Activated CD8-positive, alpha-beta memory T cell treated with anti-CD3 and anti-CD28 coated beads, Interleukin-2, amount 50 U/mL, for 48 hours (primary cell): ENCODE measurements at regions not wholly inside any gene's neighbourhood (a gene's known extent, or its start where the extent isn't known, plus 50 kb on each side); places are given as distances from the start of the nearest gene placed in this dataset.
A peak's percentile ranks its signal among the peaks of the same experiment; 100 is the strongest.

ENCODE experiments used
- DNase-seq: peaks from one replicate; pipeline ENCODE4 v3.0.0-alpha.2; 2020

DNA sequence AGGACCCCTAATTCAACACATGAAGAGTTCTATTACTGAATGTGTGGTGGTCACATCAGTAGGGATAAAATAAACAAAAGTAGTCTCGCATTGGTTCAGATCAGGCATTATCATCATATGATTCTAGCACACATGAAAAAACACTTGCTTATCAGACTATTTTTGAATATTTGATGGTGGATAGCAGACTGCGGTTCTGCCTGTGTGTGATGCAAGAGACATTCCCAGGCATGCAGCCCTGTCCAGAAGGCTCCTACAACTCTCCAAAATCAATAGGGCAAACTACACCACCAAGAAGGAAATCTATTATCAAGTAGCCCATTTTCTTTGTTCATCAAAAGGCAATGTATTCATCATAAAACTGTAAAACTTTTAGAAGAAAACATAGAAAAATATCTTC lies 304.7 kb downstream of the DUSP10 start:
- no peak for DNase-seq

DNA sequence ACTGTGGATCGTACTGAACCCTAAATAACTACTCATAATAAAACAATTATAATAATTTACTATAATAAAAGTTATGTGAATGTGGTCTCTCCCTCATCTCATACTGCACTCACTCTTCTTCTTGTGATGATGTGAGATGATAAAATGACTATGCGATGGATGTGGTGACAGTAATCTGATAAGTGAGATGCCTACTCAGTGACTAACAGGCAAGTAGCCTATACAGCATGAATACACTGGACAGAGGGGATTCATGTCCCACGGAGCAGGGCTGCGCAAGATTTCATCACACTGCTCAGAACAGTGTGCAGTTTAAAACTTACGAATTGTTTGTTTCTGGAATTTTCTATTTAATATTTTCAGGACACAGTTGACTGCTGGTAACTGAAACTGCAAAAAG lies 304.0 kb downstream of the DUSP10 start:
- DNase-seq: no peak

DNA sequence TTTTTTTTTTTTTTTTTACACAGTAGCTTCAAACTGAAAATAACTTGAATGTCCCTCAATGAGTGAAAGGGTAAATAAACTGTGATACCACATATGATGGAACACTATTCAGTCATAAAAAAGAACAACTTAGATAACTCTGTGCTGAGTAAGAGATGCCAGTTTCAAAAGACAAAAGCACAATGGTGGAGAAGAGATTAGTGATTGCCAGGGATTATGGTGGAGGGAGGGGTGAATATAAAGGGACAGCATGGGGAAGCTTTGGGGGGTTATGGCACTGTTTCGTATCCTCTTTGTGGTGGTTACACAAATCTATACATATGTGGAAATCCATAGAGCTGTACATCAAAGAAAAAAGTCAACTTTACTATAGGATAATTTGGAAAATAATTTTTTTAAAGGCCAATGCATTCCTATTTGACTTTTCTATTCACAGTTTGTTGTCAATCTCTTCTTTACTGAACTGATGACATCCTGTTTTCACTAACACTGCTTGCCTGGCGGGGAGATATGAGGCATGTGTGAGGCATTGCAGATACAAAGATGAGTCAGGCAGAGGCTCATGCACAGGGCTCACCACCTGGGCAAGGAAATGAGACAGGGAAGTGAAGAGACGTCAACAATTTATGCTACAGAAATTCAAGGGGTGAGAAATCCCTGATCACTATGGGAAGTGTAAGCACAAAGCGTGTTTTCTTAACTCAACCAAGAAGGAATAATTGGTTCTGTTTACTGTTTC lies 302.7 kb downstream of the DUSP10 start:
- peak; percentile 67 for DNase-seq

DNA sequence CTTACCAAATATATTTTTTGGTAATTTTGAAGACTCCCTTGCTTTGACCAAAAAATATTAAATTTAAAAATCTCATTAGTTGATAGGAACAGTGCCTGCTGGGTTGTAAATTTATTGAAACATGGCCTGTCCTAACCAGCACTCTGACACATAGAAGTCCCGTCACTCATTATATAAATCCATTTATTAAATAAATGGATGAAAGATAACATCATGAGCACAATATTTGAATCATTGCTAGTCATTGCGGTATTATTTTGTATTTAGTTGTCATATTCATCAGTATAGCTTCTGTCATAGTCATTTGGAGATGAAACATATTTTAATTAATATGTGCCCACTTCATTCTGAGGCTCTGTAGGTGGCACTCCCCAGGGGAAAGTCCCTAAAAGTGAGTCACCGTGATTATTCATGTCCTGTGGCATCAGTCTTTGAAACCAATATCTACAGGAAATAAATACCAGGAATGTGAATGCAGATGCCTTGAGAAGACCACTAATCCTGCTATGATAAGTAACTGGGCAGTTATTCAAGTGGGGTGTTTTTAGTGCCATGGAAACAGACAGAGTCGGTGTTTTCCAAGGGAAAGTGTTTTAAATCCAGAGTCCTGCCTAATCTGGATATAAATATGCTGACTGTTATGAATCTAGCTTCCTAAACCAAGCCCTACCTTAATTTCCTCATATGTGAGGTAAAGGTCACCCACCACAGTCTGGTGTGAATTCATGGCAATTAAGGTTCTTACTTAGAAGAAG lies 302.0 kb downstream of the DUSP10 start:
- no peak for DNase-seq

DNA sequence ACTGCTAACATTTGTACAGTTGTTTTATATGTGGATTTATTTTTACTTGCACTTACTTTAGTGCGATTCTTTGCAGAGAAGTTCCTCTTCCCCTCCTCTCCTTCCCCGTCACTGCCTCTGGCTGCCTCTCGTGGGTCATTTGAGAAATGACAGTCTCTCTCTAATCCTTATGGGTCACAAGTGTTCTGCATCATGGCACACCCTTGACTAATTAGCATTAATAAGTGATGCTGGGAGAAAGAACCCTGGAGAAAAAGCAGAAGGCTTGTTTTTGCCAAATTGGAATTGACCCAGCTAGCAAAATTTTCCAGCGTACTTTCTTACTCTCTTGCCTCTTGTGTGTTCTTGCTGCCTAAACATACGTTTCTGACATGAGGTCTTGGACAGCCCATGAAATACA lies 301.2 kb downstream of the DUSP10 start:
- no peak for DNase-seq

DNA sequence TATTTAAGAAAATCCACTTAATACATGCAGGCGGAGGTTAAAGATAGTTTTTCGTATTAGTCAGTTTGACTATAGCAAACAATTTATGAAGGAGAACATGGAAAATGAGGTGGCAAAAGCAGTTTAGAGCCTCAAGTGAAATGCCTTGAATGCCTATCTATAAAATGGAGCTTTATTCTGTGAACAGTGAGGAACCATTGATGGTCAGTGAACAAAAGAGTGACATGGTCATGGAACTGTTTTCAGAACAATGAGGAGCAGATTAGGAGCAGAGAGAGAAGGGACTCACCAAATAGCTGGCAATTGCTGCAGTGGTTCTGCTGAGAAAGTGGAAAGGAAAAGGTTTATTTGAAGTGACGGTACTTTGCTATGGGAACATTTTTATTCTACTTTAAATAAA lies 299.8 kb downstream of the DUSP10 start:
- no peak for DNase-seq

DNA sequence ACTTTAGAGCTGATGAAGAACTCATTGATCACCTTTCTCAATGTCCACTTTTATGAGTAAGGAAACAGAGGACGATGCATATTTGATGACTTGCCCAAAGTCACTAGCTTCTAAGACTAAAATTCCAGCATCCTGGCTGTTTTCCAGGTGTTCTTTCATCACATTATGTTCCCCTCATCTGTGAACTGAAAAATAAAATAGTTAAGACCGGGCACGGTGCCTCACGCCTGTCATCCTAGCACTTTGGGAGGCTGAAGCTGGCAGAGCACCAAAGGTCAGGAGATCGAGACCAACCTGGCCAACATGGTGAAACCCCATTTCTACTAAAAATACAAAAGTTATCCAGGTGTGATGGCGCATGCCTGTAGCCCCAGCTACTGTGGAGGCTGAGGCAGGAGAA lies 297.5 kb downstream of the DUSP10 start:
- no peak for DNase-seq

DNA sequence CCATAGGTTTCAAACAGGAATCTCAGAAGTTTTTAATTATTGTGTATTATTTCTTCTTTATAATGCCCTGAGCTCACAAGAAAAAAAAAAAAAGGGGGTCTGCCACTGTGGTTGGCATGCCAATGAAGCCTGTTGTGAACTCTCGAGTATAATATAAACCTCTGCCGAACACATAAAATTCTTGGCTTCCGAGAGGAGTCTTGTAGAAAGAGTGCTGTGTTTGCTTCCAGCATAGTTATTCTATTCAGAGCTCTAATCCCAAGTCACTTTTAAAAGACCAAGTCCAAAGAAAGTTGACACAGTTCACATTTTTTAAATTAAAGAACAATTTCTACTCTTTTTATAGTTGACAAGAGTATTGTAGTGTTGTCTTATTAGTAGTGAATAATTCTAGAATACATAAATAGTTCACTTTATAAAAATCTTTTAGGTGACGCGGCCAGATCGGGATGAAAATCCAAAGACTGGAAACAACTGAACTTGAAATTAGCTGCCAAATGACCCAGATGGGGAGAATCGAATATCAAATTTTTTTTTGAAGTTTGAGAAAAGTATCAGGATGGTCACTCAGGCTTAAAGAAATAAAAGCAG lies 293.2 kb downstream of the DUSP10 start:
- no peak for DNase-seq

DNA sequence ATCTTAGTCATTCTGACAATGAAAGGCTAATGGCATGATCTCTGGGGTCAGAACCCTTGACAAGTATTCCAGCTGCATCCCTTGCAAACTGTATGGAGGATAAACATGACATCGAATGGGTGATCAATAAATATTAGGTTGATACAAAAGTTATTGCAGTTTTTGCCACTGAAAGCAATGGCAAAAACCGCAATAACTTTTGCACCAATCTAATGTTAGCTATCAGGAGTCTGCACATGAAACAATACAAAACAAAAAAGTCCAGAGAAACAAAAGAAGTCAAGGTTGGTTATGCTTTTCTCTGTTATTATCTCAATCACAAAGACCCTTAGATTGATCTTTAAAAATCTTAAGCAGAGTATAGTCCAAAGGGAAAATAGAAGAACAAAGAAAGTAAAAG lies 292.7 kb downstream of the DUSP10 start:
- no peak for DNase-seq

DNA sequence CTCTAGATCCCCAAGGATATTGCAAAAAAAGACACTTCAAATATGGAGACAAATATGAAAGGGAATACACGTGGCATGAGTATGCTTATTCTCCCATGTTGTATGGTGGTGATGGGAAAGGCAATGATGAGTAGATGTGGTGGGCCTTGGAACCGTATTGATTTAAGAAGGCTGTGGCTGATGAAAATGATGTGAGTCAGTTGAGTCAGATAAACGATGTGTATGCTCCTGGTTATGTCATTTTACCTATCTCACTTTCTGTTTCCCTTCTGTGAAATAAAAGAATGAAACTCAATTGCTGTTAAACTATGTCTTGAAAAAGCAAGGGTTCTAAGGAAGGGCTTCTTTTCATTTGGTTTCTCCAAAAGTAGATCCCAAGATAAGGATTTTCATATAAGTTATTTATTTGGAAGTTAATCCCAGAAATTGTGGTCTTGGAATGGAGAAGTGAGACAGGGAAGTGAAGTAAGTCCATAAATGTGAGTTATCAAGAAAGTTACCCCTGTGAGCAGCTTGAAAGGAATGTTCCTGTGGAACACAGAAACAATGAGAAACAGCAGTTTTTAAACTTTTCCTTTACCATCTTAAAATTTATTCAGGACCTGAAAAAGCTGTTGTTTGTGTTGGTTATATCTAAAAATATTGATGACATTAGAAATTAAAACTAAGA lies 292.0 kb downstream of the DUSP10 start:
- no peak for DNase-seq

DNA sequence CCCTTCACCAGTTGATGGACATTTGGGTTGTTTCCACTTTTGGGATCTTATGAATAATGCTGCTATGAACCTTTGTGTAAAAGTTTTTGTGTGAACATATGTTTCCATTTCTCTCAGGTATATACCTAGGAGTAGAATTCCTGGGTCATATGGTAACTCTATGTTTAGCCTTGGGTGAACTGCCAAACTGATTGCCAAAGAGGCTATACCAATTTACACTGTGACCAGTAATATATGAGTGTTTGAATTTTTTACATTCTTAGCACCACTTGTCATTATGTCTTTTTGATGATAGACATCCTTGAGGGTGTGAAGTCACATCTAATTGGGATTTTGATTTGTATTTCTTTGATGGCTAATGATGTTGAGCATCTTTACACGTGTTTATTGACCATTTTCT lies 290.1 kb downstream of the DUSP10 start:
- DNase-seq: no peak

DNA sequence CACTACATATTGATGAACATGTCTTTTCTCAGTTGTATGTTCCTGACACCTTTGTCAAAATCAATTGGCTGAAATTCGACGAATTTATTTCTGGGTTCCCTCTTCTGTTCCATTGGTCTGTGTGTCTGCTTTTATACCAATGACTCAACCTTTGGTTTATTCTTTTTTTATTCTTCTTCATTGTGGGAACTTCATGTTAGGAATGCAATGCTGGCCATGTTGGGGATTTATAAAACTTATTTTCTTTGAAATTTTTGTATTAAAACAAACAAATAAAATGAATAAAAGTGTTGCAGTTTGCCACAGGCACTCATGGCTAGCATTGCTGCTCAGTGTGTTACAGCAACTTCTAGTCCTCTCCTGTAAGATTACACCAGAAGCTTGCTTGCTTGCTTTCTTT lies 287.8 kb downstream of the DUSP10 start:
- no peak for DNase-seq

DNA sequence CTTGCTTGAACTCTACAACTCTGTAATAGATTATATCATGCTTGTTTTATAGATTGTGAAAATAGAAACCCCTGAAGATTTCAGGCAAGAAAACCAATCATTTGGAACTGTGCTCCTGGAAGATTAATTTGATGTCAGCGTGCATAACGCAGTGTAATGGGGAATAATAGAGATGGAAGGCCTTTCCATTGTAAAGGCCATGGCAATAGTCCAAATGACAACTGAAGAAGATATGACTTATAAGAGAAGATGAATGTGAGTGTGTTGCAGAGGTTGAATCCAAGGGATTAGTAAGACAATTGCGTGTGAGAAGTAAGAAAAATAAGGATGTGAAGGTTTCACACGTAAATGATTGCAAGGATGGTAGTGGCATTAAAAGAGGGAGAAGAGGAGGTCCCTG lies 285.0 kb downstream of the DUSP10 start:
- no peak for DNase-seq

DNA sequence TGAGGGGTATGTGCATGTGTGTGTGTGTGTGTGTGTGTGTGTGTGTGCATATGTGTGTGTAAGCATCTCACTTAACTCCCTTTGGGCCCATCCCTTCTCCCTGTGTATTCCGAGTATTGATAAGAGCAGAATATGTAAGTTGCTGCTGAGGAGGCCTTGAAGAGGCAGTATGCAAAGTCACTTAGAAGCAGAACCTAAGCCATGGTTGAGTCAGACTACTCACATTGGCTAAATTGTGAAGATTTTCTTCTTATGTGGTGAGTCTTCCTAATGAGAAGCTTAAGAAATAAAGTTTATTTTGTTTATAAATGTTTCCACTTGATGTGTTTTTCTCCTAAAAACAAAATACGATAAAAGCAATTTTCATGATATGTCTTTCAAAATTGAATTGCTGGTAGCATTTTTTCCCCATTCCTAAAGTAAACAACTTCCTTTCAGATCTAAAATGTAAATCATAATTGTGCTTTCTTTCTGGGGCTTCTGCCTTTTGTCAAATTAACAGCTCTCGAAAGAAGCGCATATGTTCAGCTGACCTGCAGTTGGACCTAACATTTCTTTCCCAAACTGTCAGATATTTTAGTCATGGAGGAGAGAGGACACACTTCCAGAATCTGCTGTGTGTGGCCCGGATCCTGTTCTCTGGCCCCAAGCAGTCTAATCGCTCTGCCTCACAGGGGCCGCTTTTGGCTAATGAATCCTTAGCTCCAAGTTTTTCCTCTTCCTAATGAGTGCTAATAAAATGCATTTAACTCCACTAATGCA lies 284.0 kb downstream of the DUSP10 start:
- no peak for DNase-seq

DNA sequence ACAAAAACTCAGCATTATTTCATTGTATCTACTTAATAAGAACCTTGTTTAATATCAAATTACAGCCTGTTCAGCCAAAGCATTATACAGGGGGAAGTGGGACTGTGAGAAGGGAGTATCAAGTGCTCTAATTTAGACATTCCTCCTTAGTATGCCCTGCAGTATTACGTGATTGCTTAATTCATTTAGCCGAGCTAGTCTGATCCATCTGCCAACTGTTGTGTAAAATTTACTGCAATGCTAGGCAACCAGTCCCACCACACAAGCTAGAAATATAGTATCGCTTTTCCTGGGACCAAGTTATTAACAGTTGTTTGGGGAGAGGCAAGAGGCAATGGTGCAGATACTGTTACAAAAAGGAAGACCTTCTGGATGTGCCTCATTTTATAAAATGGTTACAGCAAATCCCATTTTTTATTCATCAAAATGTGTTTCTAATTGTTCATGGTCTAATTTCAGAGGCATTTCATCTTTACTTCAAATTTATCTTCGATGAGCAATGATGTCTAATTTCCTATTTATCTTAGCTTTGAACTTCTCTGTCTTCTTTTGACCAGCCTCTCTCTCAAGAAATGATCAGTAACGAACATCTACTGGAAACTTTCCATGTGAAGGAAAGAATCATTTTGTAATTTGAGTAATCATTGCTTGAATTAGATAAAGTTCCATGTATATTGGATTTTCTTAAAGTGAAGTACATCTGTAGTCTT lies 283.3 kb downstream of the DUSP10 start:
- no peak for DNase-seq

DNA sequence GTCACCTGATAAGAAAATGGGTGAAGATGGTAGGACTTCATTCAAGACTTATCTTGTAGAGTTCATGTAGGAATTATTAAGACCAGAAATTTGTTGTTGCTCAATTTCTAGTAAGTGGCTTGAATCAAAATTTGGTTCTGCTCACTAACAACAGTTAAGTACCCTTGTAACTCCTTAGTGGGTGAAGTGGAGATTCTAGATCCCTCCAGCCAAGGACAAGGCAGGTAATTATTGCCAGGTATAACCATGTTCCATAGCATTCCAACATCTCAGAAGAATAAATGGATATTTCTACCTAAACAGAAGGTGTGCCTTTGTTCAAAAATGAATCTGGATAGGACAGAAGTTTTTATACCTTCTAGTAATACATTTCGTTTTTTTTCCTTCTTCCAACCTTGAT lies 282.3 kb downstream of the DUSP10 start:
- DNase-seq: no peak

DNA sequence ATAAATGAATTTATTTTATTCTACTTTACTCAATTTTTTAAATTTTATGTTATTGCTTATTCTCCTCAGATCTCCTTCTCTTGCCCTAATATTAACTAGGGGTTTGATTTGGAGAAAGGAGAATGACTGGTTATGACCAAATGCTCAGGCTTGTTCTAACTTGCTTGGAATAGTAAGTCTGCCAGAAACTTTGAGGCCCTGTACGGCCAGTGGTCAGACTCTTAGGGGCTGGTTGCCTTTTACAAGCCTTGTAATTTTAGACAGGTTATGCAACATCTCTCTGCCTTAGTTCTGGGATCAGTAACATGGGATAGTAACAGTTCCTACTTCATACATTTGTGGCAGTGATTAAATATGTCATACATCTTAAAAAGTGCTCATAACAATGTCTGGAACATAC lies 279.5 kb downstream of the DUSP10 start:
- DNase-seq: no peak

DNA sequence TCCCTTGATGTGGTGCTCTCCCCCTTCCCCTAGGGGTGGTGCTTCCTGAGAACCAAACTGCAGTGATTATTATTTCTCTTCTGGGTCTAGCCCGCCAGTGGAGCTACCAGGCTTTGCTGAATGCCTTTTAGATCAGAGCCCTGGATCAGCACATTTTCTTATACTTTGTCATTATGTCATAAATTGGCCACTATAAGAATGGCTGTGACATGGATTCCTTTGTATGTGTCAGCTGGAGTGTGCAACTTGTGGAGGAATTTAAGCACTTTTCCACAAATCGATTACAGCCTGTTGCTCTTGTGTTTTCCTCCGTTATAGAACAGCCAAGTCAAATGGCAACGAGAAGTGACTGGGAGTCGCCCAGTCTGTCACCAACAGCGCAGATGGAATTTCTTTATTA lies 273.3 kb downstream of the DUSP10 start:
- no peak for DNase-seq

DNA sequence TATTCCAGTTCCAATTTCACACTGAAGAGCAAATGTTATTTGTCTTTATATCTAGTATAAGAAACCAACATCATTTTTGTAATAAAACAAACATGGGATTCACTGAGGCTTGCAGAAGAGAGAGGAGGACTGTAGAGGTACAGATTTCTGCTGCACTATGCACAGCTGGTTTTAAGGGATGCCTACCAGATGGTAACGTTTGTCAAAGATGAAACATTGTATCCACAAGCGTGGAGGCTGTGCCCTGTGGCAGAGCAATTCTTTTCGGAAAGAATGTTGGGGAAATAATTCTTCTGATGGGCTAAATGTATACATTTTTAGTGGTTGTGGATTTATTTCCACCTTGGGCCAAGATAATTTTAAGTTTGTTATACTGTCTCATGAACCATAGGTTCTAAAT lies 272.4 kb downstream of the DUSP10 start:
- no peak for DNase-seq

DNA sequence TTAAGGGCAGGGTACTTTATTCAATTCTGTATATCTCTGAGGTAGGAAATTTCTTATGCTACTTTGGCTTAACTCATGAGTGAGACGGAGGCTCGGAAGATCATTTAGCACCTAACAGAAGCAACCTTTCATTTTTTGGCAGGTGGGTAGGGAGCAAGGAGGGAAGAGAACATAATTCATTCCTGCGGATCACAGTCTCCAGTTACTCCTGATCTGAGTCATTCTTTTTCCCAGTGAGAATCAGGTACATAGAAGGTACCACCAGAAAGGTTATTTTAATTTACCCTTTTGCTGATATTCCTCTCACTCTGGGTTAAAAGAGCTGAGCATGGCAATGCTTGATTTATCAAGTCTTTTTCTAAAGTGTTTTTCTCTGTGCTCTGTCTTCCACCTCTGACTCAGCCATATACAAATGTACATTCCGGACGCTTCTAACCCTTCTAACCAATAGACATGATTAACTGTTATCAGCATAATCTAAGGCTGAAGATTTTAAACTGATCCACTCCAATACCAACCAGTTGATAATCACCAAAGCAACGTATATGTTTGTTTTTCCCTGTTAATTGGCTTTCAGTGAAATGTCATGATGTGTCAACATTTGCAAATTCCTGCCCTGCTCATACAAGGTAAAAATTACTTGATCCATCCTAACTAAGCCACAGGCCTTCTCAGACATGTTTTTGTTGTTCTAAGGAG lies 271.7 kb downstream of the DUSP10 start:
- no peak for DNase-seq

DNA sequence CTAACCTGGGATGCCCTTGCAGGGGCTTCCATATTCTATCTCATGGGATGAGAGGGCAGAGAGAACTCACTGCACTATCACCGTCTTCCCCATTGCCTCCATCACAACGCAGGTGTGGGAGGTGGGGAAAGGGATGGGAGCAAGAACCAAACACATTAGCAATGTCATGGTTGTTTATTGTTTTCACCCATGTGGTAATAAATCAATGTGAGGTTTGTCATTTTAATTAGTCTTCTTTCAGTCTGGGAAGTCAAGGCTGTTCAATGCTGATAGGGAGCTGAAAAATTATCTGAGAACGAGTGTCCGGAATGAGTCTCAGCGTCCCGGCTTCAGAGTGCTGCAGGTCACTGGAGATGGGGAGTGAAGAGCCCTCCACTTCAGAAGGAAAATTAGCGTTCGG lies 268.5 kb downstream of the DUSP10 start:
- DNase-seq: no peak

DNA sequence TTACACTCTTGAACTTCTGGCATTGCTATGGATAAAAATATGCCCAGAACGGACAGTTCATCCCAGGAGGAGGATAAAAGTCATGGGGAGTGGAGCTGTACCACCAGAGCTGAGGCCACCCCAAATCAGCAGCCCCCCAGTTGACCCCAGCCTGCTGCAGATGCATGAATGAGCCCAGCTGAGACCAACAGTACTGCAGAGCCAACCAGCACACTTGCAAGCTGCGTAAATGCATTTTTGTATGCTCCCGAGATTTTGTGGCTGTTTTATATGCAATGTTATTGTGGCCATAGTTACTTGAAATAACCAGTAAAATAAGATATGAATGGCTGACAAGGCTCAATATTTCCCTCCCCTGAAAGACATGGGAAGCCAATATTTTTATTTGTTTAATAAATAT lies 264.6 kb downstream of the DUSP10 start:
- DNase-seq: no peak
